Right atrium auricular region (tissue), 2 donors: ENCODE measurements at regions not wholly inside any gene's neighbourhood (a gene's known extent, or its start where the extent isn't known, plus 50 kb on each side); places are given as distances from the start of the nearest gene placed in this dataset.
A peak's percentile ranks its signal among the peaks of the same experiment; 100 is the strongest.

Source experiments
- DNase-seq: peaks from one replicate; pipeline ENCODE4 v3.0.0-alpha.2; 2019; ENCODE audit warnings: low spot score
- H3K27ac ChIP-seq, 2 donors: fragments of 200-600 bp; sonication (generic); 1 replicate in 1 of 2; 2 replicates in 1 of 2; pipeline ENCODE4 v1.5.1; 2016 to 2019
- H3K27me3 ChIP-seq, 2 donors: fragments of 200-600 bp; sonication (generic); one replicate each; pipeline versions ENCODE4 v1.5.1 to v1.6.0; 2017 to 2019
- H3K36me3 ChIP-seq: fragments of 200-600 bp; sonication (generic); one replicate; pipeline ENCODE4 v1.5.1; 2016
- H3K4me1 ChIP-seq, 2 donors: fragments of 200-600 bp; sonication (generic); one replicate each; pipeline versions ENCODE4 v1.5.1 to v1.6.0; 2017 to 2019
- H3K4me3 ChIP-seq, 2 donors: fragments of 200-600 bp; sonication (generic); 1 replicate in 1 of 2; 2 replicates in 1 of 2; pipeline ENCODE4 v1.5.1; 2017 to 2019; ENCODE audit warnings: mild to moderate bottlenecking in 1 of 2, moderate library complexity in 1 of 2
- H3K9me3 ChIP-seq, 2 donors: fragments of 200-600 bp; sonication (generic); one replicate each; pipeline ENCODE4 v1.5.1; 2019
- CTCF ChIP-seq, 2 donors: fragments of 200-600 bp; sonication (generic); IDR thresholded peaks; one replicate each; pipeline ENCODE4 v1.5.1; 2019; ENCODE audit warnings: antibody characterized with exemption in 2 of 2

- no peaks in the 10 kb centered on the region for H3K27me3 ChIP-seq
- TF ChIP-seq CTCF (IDR thresholded peaks at IDR 0.05), result no peak
- H3K4me1 ChIP-seq, result peaks cover 4 to 63% of the 10 kb centered on the region in 2 donors
- peak overlapping the region; percentile 96 to 99 for H3K27ac ChIP-seq
- no peaks in the 10 kb centered on the region for H3K9me3 ChIP-seq
- no peak for DNase-seq
- H3K4me3 ChIP-seq, result no peak overlapping the region
- H3K36me3 ChIP-seq, result no peaks in the 10 kb centered on the region
These were observed 63.4 kb upstream of the PTGR2 start for GRCh38 chr14:73788317-73788598.

GRCh38 chr14:73787486-73788316 is 63.9 kb upstream of the PTGR2 start:
- Histone ChIP-seq H3K9me3 (no peaks in the 10 kb centered on the region), H3K36me3 (no peaks in the 10 kb centered on the region), H3K27ac (peak overlapping the region; percentile 96 to 99), H3K4me3 (peak overlapping the region; percentile 72 to 85), H3K27me3 (no peaks in the 10 kb centered on the region), H3K4me1 (peaks cover 4 to 69% of the 10 kb centered on the region in 2 donors)
- DNase-seq, result no peak
- no peak for TF ChIP-seq CTCF (IDR thresholded peaks at IDR 0.05)

GRCh38 chr14:73786636-73787485 is 64.8 kb upstream of the PTGR2 start:
- Histone ChIP-seq H3K4me3 (peak overlapping the region; percentile 72 to 85), H3K36me3 (no peaks in the 10 kb centered on the region), H3K27me3 (no peaks in the 10 kb centered on the region), H3K27ac (peak overlapping the region; percentile 96 to 99), H3K4me1 (peaks cover 4 to 77% of the 10 kb centered on the region in 2 donors), H3K9me3 (no peaks in the 10 kb centered on the region)
- TF ChIP-seq CTCF (IDR thresholded peaks at IDR 0.05), result no peak
- DNase-seq, result no peak

GRCh38 chr14:73785834-73786635 is 65.6 kb upstream of the PTGR2 start:
- no peaks in the 10 kb centered on the region for H3K9me3 ChIP-seq
- peaks cover 4 to 79% of the 10 kb centered on the region in 2 donors for H3K4me1 ChIP-seq
- TF ChIP-seq CTCF (IDR thresholded peaks at IDR 0.05), result no peak
- no peaks in the 10 kb centered on the region for H3K36me3 ChIP-seq
- H3K27ac ChIP-seq, result peak overlapping the region; percentile 96 to 99
- peak; percentile 90 for DNase-seq
- no peaks in the 10 kb centered on the region for H3K27me3 ChIP-seq
- H3K4me3 ChIP-seq, result peak overlapping the region; percentile 72 to 85

- Histone ChIP-seq H3K27ac (peak overlapping the region; percentile 96 to 99), H3K27me3 (no peaks in the 10 kb centered on the region), H3K36me3 (no peaks in the 10 kb centered on the region), H3K4me1 (peaks cover 4 to 72% of the 10 kb centered on the region in 2 donors), H3K4me3 (peak overlapping the region; percentile 72 to 85), H3K9me3 (no peaks in the 10 kb centered on the region)
- no peak for DNase-seq
- no peak for TF ChIP-seq CTCF (IDR thresholded peaks at IDR 0.05)
These were observed 66.2 kb upstream of the PTGR2 start for GRCh38 chr14:73785336-73785833.
